ENCODE measurements at regions not wholly inside any gene's neighbourhood (a gene's known extent, or its start where the extent isn't known, plus 50 kb on each side); places are given as distances from the start of the nearest gene placed in this dataset.

GRCh38 chr18:76678248-76678647 lies 144.1 kb upstream of the ZNF236 start:
- POLR2A ChIA-PET (ENCODE audit: unreplicated experiment): no interaction called here
- no peaks in the 10 kb centered on the region for H3K9me3 ChIP-seq (ENCODE audit: control insufficient read depth, insufficient read depth, low read length)
- no peaks in the 10 kb centered on the region for H4K20me1 ChIP-seq (ENCODE audit: insufficient read depth, low read length)
- no peak overlapping the region for H3K18ac ChIP-seq (ENCODE audit: low read depth, low read length)
- no peak overlapping the region for H2AFZ ChIP-seq (replicated peaks; ENCODE audit: low read length, poor library complexity)
- no peak overlapping the region for H2AK9ac ChIP-seq (replicated peaks; ENCODE audit: low read depth, low read length, poor library complexity)
- CTCF ChIA-PET: no interaction called here
- no peak overlapping the region for H4K8ac ChIP-seq (ENCODE audit: low read depth in 2 of 2, low read length in 2 of 2)
- dilution Hi-C loops (cut with HindIII; ENCODE audit: low sequenced_read_pairs, unreplicated experiment) (no loop called here), in situ Hi-C loops (cut with MboI; ENCODE audit: low sequenced_read_pairs) (no loop called here), intact Hi-C loops (cut with micrococcal nuclease) (no loop called here)
- H2BK5ac ChIP-seq (ENCODE audit: low read depth, low read length, poor library complexity, severe bottlenecking): no peak overlapping the region
- no peak overlapping the region for H3K14ac ChIP-seq (replicated peaks; ENCODE audit: low read depth, low read length)
- no peaks in the 10 kb centered on the region for H3K36me3 ChIP-seq (ENCODE audit: control insufficient read depth, insufficient read depth, low read length)
- peaks cover 33% of the 10 kb centered on the region for H3K27me3 ChIP-seq (ENCODE audit: control insufficient read depth, insufficient read depth, low read length)
- ATAC-seq (ENCODE audit: low read depth) (no peak), DNase-seq (no peak)
- H3K9ac ChIP-seq (ENCODE audit: low read depth, low read length): no peak overlapping the region
- H2BK120ac ChIP-seq (ENCODE audit: low read depth, low read length): no peak overlapping the region
- no peak for TF ChIP-seq CHD1 (IDR thresholded peaks at IDR 0.05; ENCODE audit: low read depth, low read length)
- no peak for TF ChIP-seq CEBPB (IDR thresholded peaks at IDR 0.05; ENCODE audit: low read depth, low read length)
- no peak for TF ChIP-seq BHLHE40 (IDR thresholded peaks at IDR 0.05; ENCODE audit: low read depth, low read length)
- no peak for TF ChIP-seq MAFK (IDR thresholded peaks at IDR 0.05; ENCODE audit: low read depth, low read length)
- no peak for TF ChIP-seq SMC3 (IDR thresholded peaks at IDR 0.05; ENCODE audit: low read depth, low read length)
- TF ChIP-seq NFE2L2 (IDR thresholded peaks at IDR 0.05; ENCODE audit: low read depth, low read length): no peak
- no peak for TF ChIP-seq ELK1 (IDR thresholded peaks at IDR 0.05; ENCODE audit: borderline replicate concordance, low read depth, low read length)
- no peak for TF ChIP-seq FOS (IDR thresholded peaks at IDR 0.05; ENCODE audit: low read depth, low read length)
- no peak for TF ChIP-seq MXI1 (IDR thresholded peaks at IDR 0.05; ENCODE audit: borderline replicate concordance, low read depth, low read length)
- TF ChIP-seq RFX5 (IDR thresholded peaks at IDR 0.05; ENCODE audit: low read depth, low read length): no peak
- TF ChIP-seq POLR2A (IDR thresholded peaks at IDR 0.05; ENCODE audit: low read depth, low read length): no peak
- TF ChIP-seq CTCF (conservative IDR thresholded peaks at IDR 0.05; ENCODE audit: low read depth, low read length): no peak
- TF ChIP-seq RCOR1 (IDR thresholded peaks at IDR 0.05; ENCODE audit: insufficient replicate concordance, low read length): no peak
- TF ChIP-seq MAZ (IDR thresholded peaks at IDR 0.05; ENCODE audit: borderline replicate concordance, low read depth, low read length): no peak
- no peak for TF ChIP-seq RAD21 (IDR thresholded peaks at IDR 0.05; ENCODE audit: low read length)
- TF ChIP-seq USF2 (IDR thresholded peaks at IDR 0.05; ENCODE audit: low read depth, low read length): no peak
- no peak overlapping the region for H2BK20ac ChIP-seq (ENCODE audit: low read depth, low read length)
- H3K4ac ChIP-seq (ENCODE audit: low read depth, low read length): no peak overlapping the region
- no peak overlapping the region for H3K4me3 ChIP-seq (ENCODE audit: insufficient read depth, low read depth, low read length)
- no peak overlapping the region for H4K5ac ChIP-seq (ENCODE audit: low read depth, low read length)
- no peaks in the 10 kb centered on the region for H3K79me1 ChIP-seq (ENCODE audit: low read depth in 1 of 2, low read length in 2 of 2)
- H2BK15ac ChIP-seq (ENCODE audit: low read depth, low read length): no peak overlapping the region
- H3K27ac ChIP-seq (ENCODE audit: insufficient read depth, low read length): no peak overlapping the region
- BruUV-seq (replicated peaks): no TSS peak
- no peak overlapping the region for H4K91ac ChIP-seq (ENCODE audit: insufficient read depth, low read depth, low read length)
- H2AK5ac ChIP-seq (ENCODE audit: low read depth, low read length): no peak overlapping the region
- no peaks in the 10 kb centered on the region for H3K9me1 ChIP-seq (ENCODE audit: insufficient read depth, low read length)
- WGBS, 2 experiments (ENCODE audit: extremely low coverage in 2 of 2, insufficient read length in 1 of 2): no CpG with 5 or more reads among the region's 8 CpGs
- no peaks in the 10 kb centered on the region for H3K4me1 ChIP-seq (ENCODE audit: control insufficient read depth, insufficient read depth, low read length)
- no peak overlapping the region for H3K23ac ChIP-seq (ENCODE audit: low read depth, low read length)
- H3K56ac ChIP-seq (ENCODE audit: extremely low read depth, insufficient read depth, low read length): no peak overlapping the region
- H3K4me2 ChIP-seq (ENCODE audit: low read depth, low read length): no peak overlapping the region

Data from IMR-90 (cell line).